Right hindlimb (tissue), 1 donor: ENCODE measurements at regions not wholly inside any gene's neighbourhood (a gene's known extent, or its start where the extent isn't known, plus 50 kb on each side); places are given as distances from the start of the nearest gene placed in this dataset.

ENCODE experiments used
- DNase-seq: peaks from one replicate; pipeline ENCODE4 v3.0.0-alpha.2; 2018

DNA sequence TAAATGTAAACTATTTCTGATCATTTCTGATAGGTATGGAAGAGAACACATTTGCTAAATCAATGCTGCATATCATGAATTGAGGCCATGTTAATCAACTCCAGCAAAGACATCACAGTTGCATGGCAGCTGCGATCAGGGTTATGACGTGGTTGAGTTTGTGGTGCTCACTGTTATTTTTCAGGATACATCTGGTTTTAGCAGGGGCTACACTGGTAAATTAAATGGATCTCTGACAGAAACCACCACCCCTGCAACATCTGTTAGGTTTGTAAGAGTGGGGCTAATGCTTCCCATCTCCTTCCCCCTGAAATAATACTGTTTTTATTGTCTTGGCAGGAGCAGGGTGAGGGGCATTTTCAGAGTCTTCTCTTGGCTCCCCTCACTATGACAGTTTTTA lies 444.4 kb upstream of the ZNF507 start:
- no peak for DNase-seq

DNA sequence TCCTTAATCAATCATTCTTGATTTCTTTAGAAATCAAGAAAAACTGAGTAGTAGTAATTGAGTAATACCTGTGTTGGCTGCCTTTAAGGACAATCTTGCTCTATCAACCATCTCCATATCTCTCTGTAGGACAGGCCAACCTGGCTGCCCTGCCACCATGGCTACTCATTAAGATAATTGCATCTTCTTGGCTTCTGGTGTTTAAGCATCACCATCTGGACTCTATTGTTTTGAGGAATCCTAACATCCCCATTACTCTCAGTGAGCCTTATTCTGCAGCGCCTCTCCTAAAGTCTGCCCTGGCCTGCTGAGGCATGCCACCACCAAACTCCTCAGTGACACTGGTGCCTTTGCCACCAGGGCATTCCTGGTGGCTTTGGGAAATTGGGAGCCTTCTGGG lies 442.6 kb upstream of the ZNF507 start:
- DNase-seq: no peak

DNA sequence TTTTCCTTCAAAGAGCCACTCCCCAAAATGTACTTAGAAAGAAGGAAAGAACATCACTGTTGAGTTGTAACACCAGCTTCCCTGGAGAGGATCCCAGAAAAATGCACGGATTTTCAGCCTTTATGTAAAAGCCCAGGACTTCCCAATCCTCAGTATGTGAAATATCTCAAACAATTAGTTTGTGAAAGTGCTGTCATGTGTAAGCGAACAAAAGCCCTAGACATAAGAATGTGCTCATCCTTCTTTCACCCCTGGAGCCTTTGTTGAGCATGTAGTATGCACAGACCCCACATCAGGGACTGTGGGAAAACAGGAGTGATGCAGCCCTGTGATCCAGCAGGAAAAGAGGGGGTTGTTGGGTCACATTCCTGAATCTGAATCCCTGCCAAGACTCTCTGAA lies 441.4 kb upstream of the ZNF507 start:
- DNase-seq: no peak

DNA sequence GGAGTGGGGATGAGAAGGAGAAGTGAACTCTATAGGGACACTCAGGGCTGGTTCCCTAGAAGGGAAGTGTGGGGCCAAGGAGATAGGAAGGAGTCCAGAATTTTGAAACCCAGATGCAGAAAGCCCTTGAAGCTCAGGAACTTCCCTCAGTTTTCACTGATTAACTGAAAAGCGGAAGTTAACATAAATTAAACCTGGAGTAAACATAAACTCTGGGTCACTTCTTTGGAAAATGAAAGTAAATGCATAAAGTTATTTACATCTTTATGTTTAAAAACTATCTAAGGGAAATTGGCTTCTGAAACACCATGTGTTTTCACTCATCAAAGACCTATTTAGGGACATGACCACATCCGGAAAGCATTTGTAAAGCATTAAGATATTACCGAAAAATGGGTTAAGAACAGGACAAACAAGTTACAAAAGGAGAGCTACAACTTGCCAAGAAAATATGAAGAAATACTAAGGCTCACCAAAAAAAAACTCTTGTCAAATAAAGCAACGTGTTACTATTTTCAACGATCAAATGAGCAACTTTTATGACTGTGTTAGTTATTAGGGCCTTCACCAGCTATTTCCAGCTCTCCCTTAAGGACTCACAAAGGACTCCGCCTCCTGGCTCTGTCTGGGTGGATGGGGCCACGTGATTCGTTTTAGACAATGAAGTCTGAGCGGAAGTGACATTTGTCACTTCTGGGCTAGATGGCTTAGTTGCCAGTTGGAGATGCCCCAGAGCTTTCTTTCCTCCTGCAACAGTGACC lies 439.1 kb upstream of the ZNF507 start:
- no peak for DNase-seq

DNA sequence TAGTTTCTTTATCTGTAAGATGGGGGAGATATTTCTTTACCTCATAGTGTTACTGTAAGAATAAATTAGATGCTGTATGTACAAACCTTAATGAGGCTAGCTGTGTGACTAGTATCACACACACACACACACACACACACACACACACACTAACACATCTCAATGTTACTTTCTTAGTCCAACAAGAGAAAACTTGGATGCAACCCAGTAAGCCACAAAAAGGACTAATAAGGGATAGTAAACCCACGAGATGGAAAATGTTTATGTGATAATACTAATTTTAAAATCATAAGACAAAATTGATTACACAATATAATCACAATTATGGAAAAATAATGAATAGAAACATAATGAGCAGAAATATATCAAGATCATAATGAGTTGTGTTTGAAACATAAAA lies 437.7 kb upstream of the ZNF507 start:
- no peak for DNase-seq

DNA sequence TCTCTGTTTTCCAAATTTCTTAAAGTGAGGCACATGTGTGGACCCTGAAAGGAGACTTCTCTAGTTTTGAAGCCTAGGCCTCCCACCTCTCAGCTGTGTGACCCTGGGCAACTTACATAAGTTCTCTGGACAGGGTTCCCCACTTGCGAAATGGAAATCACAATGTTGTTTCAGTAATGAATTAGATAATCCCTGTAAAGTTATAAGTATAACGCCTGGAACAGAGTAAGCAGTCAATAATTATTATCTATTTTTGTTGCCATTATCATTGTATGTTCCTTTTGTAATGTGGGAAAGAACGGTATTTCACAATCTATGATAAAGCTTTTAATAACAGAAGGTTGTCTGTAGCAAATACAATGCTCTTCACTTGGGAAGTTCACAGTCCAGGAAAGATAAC lies 437.3 kb upstream of the ZNF507 start:
- DNase-seq: no peak

DNA sequence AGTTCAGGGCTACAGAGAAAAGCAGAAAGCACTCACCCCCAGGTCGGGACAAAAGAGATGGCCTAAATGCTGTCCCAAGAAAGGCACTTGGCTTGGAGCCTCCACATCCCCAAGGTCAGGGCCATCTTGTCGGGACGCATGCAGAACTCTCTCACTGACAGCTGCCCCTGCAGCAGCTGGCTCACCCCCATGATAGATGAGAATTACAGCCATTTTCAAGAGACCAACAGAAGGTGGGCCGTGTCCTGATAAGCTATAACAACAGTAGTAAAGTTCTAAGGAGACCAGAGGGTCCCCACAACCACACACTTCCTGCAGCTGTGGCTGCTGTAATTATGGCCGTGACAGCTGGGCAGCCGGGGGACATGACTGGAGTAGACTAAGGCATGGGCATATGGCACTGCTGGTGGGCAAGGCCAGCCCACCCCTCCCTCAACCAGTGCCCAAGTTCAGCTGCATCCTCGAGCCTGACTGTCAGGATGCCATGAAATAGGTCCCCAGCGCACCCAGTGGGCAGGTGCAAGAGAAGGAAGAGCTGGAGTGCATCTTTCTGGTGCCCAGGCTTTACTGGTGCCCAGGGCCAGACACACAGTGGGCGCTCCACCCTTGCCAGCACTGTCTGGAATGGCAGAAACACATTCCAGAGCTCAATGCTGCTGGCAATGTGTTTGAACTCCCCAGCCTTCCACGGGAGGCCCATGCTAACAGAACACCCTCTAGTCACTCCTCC lies 436.7 kb upstream of the ZNF507 start:
- no peak for DNase-seq

DNA sequence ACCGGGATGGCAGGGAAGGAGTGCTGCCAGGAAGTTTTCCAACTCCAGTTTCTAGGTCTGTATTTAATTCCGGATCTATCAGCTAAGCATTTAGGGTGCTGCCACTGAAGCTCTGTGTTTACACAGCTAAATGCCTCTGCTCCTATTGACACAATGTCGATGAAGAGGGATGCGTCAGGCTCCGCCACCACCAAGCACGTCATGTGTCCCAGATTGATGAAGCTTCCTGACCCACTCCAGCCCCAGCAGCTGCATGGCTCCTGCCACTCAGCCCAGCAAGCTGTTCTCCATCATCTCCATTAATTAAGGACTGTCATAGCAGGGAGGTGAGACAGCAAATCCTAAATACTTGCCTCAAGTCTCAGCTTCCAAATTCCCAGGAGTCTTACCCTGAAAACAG lies 435.2 kb upstream of the ZNF507 start:
- no peak for DNase-seq

DNA sequence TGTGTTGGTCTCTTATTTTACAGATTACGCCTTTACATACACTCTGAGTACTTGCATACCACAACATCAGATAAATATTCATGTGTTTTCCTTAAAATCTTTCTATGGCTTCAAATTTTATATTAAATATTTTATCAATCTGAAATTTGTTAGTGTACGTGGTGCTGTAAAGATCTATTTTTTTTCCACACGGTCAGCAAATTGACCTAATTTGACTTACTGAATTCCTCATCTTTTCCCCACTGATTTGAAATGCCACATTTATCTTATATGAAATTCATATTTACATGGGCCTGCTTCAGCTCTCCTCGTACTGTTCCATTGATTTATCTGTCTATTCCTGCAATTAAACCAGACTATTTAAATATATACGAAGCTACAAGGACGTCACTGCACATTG lies 433.8 kb upstream of the ZNF507 start:
- DNase-seq: no peak

DNA sequence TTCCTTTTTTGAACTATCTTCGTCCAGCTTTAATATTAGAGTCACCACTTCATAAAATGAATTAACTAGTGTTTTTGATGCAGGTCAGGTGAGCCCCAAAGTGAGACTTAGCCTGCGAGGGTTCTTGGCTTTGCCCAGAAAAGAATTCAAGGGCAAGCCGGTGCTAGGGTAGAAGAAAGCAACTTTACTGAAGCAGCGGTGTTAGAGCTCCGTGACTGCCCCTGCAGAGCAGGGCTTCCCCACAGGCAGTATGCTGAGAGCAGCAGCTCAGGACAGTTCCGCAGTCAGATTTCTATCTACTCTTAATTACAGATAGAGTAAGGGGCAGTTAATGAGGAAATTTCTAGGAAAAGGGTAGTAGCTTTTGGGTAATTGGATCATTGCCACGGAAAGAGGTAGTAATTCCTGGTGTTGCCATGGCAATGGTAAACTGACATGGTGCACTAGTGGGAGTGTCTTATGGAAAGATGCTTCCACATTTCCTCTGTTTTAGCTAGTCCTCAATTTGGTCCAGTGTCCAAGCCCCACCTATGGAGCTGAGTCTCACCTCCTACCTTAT lies 432.2 kb upstream of the ZNF507 start:
- no peak for DNase-seq

DNA sequence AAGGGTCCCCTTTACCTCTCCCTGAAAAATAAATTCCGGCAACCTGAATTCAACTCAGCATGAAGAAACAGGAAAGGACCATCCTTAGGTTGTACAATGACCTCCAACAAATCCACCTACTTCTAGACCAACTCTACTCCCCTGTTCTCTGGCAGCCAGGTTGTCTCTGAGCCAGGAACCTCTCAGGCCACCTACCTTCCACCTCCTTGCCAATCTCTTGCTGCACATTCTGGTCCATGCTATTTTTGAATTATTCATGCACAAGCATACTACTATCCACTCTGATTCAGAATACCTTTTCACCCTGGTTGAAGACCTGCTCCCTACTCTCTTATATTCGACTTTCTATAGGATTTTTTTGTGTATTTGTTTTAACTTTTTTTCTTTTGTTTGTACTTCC lies 415.0 kb upstream of the ZNF507 start:
- no peak for DNase-seq

DNA sequence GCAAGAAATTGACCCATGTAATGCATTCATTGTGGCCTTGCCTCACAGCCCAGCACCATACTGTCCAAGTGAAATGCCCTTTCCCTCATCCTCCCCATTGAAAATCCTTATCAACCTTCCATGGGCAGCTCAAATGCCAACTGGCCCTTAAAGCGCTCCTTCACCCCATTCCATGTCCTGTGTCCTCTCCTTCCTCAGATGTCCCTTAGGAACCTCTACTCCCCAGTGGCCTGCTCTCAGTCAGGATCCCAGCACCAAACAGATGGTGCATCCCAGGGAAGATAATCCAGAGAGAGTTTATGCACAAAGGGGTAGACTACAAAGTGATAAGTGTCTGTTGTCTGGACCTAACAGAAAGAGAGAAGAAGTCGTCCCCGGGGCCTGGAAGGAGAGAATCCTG lies 407.4 kb upstream of the ZNF507 start:
- DNase-seq: no peak

DNA sequence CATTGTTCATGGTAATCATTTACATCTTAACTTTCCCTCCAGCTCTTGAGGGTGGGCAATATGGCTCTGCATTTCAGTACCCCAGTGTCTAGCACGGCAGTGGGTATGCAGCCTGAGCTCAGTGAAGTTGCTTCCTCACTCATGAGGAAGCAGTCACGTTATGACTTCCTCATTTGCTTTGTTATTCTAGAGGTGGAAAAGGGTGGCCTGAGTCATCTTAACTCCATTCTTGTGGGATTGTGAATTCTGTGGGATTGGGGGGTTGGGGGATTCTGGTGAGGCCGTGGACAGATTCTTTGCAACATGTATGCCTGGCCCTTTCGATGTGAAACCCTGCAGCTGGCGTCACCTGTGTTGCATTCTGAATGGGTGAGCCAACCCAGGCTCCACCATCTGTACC lies 406.7 kb upstream of the ZNF507 start:
- no peak for DNase-seq

DNA sequence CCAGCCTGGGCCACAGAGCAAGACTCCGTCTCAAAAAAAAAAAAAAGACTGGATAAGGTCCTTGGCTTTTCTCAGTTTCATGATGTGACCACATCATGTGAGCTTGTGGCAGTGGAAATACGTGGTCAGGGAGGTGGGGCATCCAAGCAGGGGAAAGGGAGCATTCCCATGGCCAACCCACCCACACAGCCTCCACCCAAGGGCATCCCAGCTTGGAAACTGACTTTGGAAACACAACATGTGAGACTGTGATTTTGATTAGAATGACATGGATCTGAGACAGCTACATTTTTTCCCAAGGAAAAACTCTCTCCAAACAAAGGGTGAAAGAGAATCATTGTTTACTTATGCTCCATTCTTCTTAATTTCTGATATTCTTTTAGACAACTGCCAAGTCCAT lies 405.0 kb upstream of the ZNF507 start:
- DNase-seq: no peak

DNA sequence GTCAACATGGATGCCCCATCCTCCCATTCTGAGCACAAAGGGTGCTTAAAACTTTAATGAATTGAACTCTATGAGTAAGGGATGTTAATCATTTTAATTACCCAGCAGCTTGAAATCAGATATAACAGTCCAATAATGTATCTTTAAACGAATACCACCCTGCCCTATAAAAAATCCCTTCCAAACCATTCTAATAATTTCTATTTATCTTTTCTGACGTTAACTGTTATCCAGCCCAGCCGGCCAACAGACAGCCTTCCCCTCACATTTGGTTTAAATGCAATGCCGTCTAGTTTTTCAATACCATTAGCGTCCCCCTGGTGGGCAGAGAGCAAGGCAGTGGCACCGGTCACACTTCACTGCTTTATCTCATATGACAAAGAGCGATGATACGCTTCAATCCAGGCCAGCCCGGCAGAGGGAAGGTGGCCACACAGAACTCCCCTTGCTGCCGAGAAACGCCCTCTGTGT lies 402.2 kb upstream of the ZNF507 start:
- DNase-seq: no peak

DNA sequence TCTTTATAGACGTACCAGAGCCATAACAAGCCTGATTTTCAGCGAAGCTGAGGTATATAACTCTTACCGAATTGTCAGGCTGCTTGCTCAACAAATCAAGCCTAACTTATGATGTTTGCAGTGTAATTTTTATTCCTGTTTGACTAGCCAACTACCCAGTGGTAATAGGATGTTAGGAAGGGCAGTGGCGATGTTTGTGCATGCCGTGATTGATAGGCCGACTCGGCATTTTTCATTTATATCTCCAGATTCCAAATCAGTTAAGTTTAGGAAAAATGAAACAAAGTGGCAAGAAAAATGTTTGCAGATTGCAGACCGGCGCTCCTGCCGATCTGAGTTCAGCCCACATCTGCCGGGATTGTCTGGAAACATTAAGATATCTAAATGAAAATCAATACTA lies 401.6 kb upstream of the ZNF507 start:
- DNase-seq: no peak

DNA sequence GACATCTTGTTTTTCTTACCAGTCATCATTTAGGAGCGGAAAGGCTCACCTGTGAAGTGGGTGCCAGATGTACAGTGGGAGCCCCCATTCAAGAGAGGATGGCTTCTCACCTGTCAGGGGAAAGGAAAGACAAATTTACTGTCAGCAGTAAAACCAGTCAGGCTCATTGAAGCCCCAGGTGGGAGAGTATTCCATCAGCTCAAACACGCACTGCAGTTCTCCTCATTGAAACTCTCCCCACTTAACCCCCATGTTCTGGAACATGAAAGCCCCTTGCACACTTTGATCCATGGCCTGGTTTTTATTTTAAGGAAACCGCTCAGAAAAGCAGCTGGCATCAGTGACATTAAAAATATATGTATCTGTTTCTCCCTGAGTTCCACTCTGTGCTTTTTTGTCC lies 401.1 kb upstream of the ZNF507 start:
- DNase-seq: no peak

DNA sequence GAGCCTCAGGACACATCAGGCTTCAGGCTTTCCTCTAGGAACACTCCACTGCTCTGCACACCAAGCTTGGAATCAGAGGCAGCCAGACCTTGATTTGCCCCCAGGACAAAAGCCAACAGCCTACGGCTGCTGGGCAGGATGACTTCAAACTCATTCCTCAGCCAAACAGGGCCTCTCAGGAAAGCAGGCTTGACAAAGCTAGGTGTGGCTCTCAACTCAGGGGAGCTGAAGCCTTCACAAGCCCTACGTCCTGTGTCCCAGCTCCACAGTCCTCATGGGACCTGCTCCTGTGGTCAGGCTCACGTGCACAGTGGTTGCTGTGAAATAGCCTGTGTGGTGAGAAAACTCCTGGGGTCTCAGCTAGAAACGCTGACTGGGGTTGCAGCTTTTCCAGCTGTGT lies 398.9 kb upstream of the ZNF507 start:
- no peak for DNase-seq

DNA sequence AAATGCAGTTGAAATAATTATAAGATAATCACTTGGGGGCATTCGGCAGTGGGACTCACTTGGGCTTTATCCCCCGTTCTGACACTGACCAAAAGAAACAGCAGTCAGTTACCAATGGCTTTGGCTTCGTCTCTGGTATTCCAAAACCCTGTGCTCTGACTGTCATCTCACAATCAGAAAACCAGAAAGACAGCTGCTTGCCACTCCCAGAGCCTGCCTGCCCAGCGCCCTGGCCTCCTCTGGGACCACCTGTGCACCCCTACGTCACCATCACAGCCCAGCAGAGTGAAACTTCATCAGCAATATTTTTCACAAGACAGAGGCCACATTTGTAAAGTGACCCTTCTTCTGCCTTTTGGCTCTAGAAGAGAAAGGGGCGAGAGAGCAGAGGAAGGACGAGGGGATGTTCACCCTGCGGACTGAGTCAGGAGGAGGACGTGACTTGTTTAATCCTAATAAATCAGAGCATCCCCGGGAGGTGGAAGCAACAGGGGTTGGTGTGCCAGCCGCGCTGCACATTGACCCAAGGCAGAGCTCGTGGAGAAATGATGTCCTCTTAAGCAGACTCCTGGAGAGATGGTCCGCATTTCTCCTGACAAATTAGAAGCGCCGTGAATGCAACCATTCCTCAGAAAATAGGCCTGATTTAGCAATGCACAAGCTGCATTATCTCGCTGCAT lies 397.8 kb upstream of the ZNF507 start:
- no peak for DNase-seq

DNA sequence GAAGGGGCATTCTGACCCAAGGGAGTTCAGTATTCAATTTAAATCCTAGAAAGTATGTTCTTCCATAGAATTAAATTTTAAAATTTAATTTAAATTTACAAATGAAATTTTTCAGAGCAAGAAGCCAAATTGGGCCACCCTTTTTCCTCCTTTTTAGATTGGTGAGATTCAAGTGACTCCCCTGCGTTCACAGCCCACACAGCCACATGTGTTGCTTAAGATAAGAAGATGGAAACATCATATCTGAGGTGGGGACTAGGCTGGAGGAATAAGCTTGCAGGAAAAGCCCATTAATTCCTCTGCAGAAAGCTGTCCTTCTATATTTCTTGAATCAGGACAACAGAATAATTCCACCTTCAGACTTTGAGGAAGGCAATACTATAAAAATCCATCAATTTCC lies 392.7 kb upstream of the ZNF507 start:
- no peak for DNase-seq

DNA sequence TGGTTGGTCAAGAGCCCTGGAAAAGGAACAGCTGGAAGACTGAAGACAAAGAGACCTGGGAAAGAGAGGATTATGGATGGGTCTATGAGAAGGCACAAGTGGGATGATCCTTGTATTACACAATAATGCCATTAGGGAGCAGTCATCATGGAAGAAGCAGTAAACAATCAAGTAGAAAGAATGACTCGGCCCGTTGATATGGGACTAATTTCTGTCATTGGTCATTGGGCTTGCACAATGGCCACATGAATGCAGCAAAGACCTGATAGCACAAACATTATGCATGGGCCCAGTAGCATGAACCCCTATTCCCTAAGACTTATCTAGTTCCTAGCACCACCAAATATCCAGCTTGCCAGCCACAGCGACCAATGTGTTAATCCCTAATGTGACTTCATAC lies 390.3 kb upstream of the ZNF507 start:
- no peak for DNase-seq

DNA sequence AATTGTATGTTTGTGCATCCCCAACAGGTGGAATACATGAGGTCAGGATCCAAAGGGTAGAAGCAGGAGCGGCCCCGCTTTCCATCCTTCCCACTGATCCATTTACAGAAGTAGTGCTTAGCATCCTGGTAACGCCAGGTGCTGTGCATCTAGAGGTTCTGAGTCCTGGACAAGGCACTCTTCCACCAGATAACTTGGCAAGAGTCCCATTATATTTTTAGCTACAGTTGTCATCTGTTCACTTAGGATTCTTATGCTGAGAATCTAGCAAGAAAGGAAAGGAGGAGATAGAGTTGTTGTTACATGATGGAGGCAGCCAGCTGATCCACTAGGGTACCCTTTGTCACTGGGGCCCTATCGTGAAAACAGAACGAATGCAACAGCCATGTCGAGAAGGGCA lies 389.5 kb upstream of the ZNF507 start:
- DNase-seq: no peak

DNA sequence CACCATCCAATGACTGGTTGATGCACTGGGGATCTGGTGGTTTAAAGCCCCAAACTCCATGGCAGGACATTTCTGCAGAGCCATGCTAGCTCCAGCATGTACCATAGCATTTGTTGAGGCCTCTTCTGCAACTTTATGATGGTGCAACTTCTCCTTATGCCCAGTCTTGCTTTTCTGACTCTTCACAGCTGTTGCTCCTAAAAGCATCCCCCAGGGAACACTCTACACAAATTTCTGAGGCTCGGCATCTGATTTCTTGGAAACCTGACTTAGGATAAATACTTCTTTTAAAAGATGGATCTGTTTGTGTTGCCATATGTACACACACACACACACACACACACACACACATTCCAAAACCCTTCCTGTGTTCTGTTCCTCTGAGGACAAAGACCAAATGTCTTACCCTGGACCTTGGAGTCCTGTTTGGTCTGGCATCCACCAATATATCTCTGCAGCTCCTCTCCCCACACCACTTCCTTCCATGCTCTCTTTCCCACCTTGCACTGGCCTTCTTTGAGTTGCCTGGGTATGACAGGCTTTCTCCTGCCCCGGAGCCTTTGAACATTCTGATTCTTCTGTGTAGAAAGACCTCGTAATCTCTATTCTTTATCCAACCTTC lies 388.5 kb upstream of the ZNF507 start:
- DNase-seq: no peak
